Kasumi-1 (cell line): ENCODE measurements at regions not wholly inside any gene's neighbourhood (a gene's known extent, or its start where the extent isn't known, plus 50 kb on each side); places are given as distances from the start of the nearest gene placed in this dataset.

Source experiments
- DNase-seq, 2 experiments: peaks; one replicate each; lab custom pipeline; 2025; lab: John Stamatoyannopoulos, UW

GRCh38 chr5:30932273-30933017 lies 261.0 kb upstream of the CDH6 start:
- DNase-seq: no peak

- no peak for DNase-seq
These were observed 262.8 kb upstream of the CDH6 start for GRCh38 chr5:30930736-30931135.

GRCh38 chr5:30928956-30929355 lies 264.5 kb upstream of the CDH6 start:
- no peak for DNase-seq

GRCh38 chr5:30926218-30926617 lies 267.3 kb upstream of the CDH6 start:
- DNase-seq: no peak

- no peak for DNase-seq
These were observed 272.1 kb upstream of the CDH6 start for GRCh38 chr5:30921388-30921787.

- DNase-seq: no peak
These were observed 275.3 kb upstream of the CDH6 start for GRCh38 chr5:30918171-30918570.

- no peak for DNase-seq
These were observed 285.1 kb upstream of the CDH6 start for GRCh38 chr5:30908356-30908755.

GRCh38 chr5:30900367-30900766 lies 293.1 kb upstream of the CDH6 start:
- DNase-seq: no peak

- DNase-seq: no peak
These were observed 298.7 kb upstream of the CDH6 start for GRCh38 chr5:30894811-30895210.

- DNase-seq: no peak
These were observed 301.8 kb upstream of the CDH6 start for GRCh38 chr5:30891660-30892059.

- no peak for DNase-seq
These were observed 303.1 kb upstream of the CDH6 start for GRCh38 chr5:30890377-30890776.

- no peak for DNase-seq
These were observed 313.0 kb upstream of the CDH6 start for GRCh38 chr5:30880514-30880913.

GRCh38 chr5:30879887-30880286 lies 313.6 kb upstream of the CDH6 start:
- no peak for DNase-seq

- DNase-seq: no peak
These were observed 314.7 kb upstream of the CDH6 start for GRCh38 chr5:30878746-30879145.

- no peak for DNase-seq
These were observed 315.2 kb upstream of the CDH6 start for GRCh38 chr5:30878296-30878695.

GRCh38 chr5:30874241-30875034 lies 319.0 kb upstream of the CDH6 start:
- DNase-seq: no peak

GRCh38 chr5:30871196-30871595 lies 322.3 kb upstream of the CDH6 start:
- no peak for DNase-seq

- DNase-seq: no peak
These were observed 325.8 kb upstream of the CDH6 start for GRCh38 chr5:30867711-30868110.

GRCh38 chr5:30866142-30866541 lies 327.3 kb upstream of the CDH6 start:
- DNase-seq: no peak

GRCh38 chr5:30856242-30856641 lies 337.2 kb upstream of the CDH6 start:
- no peak for DNase-seq

- no peak for DNase-seq
These were observed 340.3 kb upstream of the CDH6 start for GRCh38 chr5:30853158-30853557.

- no peak for DNase-seq
These were observed 342.6 kb upstream of the CDH6 start for GRCh38 chr5:30850866-30851265.

- DNase-seq: no peak
These were observed 343.4 kb upstream of the CDH6 start for GRCh38 chr5:30849931-30850710.
